ENCODE measurements at regions not wholly inside any gene's neighbourhood (a gene's known extent, or its start where the extent isn't known, plus 50 kb on each side); places are given as distances from the start of the nearest gene placed in this dataset.

GRCh38 chr3:148319960-148320359, 377.7 kb upstream of the AGTR1 start:
- H3K9ac ChIP-seq (ENCODE audit: extremely low read depth, low read length, poor library complexity, severe bottlenecking), result no peak overlapping the region
- 86% methylated on average over 1 of the region's 2 CpGs; no CpG with 5 or more reads in 1 of the 2 experiments for WGBS, 2 experiments (ENCODE audit: insufficient coverage in 1 of 2, insufficient read length in 1 of 2)
- H3K9me3 ChIP-seq (ENCODE audit: control insufficient read depth, low read length), result no peaks in the 10 kb centered on the region
- no peak for TF ChIP-seq CTCF (conservative IDR thresholded peaks at IDR 0.05)
- H3K27me3 ChIP-seq (ENCODE audit: control insufficient read depth, insufficient read depth, low read length, poor library complexity, severe bottlenecking), result no peaks in the 10 kb centered on the region
- H3K4me1 ChIP-seq (ENCODE audit: control insufficient read depth, insufficient read depth, low read length), result no peaks in the 10 kb centered on the region
- H3K36me3 ChIP-seq (ENCODE audit: control insufficient read depth, insufficient read depth, low read length), result no peaks in the 10 kb centered on the region
- no peak for DNase-seq
- Mint-ChIP-seq H3K27me3 (ENCODE audit: insufficient read depth) (no peaks in the 10 kb centered on the region), H3K4me3 (no peak overlapping the region), H3K27ac (no peak overlapping the region), H3K36me3 (ENCODE audit: low read depth) (no peaks in the 10 kb centered on the region), H3K9me3 (no peaks in the 10 kb centered on the region), H3K4me1 (no peaks in the 10 kb centered on the region)
- no peak overlapping the region for H3K4me3 ChIP-seq (ENCODE audit: low read length)
- H3K27ac ChIP-seq (ENCODE audit: low read depth, low read length), result no peak overlapping the region

GRCh38 chr3:148329481-148330235, 368.0 kb upstream of the AGTR1 start:
- H3K4me3 Mint-ChIP-seq, result no peak overlapping the region
- Histone ChIP-seq H3K4me1 (ENCODE audit: control insufficient read depth, insufficient read depth, low read length) (peaks cover 3% of the 10 kb centered on the region), H3K9ac (ENCODE audit: extremely low read depth, low read length, poor library complexity, severe bottlenecking) (no peak overlapping the region), H3K27me3 (ENCODE audit: control insufficient read depth, insufficient read depth, low read length, poor library complexity, severe bottlenecking) (no peaks in the 10 kb centered on the region), H3K36me3 (ENCODE audit: control insufficient read depth, insufficient read depth, low read length) (no peaks in the 10 kb centered on the region), H3K4me3 (ENCODE audit: low read length) (no peak overlapping the region), H3K27ac (ENCODE audit: low read depth, low read length) (peak overlapping the region; percentile 83), H3K9me3 (ENCODE audit: control insufficient read depth, low read length) (no peaks in the 10 kb centered on the region)
- H3K36me3 Mint-ChIP-seq (ENCODE audit: low read depth), result no peaks in the 10 kb centered on the region
- peaks cover 5% of the 10 kb centered on the region for H3K9me3 Mint-ChIP-seq
- DNase-seq, result no peak
- H3K27ac Mint-ChIP-seq, result peak overlapping the region; percentile 75
- no peaks in the 10 kb centered on the region for H3K27me3 Mint-ChIP-seq (ENCODE audit: insufficient read depth)
- 88 to 96% methylated on average over 1 to 4 of the region's 4 CpGs for WGBS, 2 experiments (ENCODE audit: insufficient coverage in 1 of 2, insufficient read length in 1 of 2)
- no peak for TF ChIP-seq CTCF (conservative IDR thresholded peaks at IDR 0.05)
- peaks cover 35% of the 10 kb centered on the region for H3K4me1 Mint-ChIP-seq

- Mint-ChIP-seq H3K27ac (no peak overlapping the region), H3K4me3 (no peak overlapping the region), H3K4me1 (peaks cover 35% of the 10 kb centered on the region), H3K9me3 (peaks cover 5% of the 10 kb centered on the region), H3K27me3 (ENCODE audit: insufficient read depth) (no peaks in the 10 kb centered on the region), H3K36me3 (ENCODE audit: low read depth) (no peaks in the 10 kb centered on the region)
- H3K9me3 ChIP-seq (ENCODE audit: control insufficient read depth, low read length), result no peaks in the 10 kb centered on the region
- no peaks in the 10 kb centered on the region for H3K27me3 ChIP-seq (ENCODE audit: control insufficient read depth, insufficient read depth, low read length, poor library complexity, severe bottlenecking)
- 40 to 86% methylated on average over 1 to 4 of the region's 4 CpGs for WGBS, 2 experiments (ENCODE audit: insufficient coverage in 1 of 2, insufficient read length in 1 of 2)
- no peak for TF ChIP-seq CTCF (conservative IDR thresholded peaks at IDR 0.05)
- no peak overlapping the region for H3K4me3 ChIP-seq (ENCODE audit: low read length)
- H3K4me1 ChIP-seq (ENCODE audit: control insufficient read depth, insufficient read depth, low read length), result peaks cover 3% of the 10 kb centered on the region
- no peak for DNase-seq
- no peaks in the 10 kb centered on the region for H3K36me3 ChIP-seq (ENCODE audit: control insufficient read depth, insufficient read depth, low read length)
- H3K27ac ChIP-seq (ENCODE audit: low read depth, low read length), result peak overlapping the region; percentile 83
- no peak overlapping the region for H3K9ac ChIP-seq (ENCODE audit: extremely low read depth, low read length, poor library complexity, severe bottlenecking)
Observed at GRCh38 chr3:148330542-148330941, 367.2 kb upstream of the AGTR1 start.
